GM12864 (cell line): ENCODE measurements at regions not wholly inside any gene's neighbourhood (a gene's known extent, or its start where the extent isn't known, plus 50 kb on each side); places are given as distances from the start of the nearest gene placed in this dataset.

Experiments
- DNase-seq: peaks from one replicate; pipeline ENCODE4 v3.0.0-alpha.2; 2011; ENCODE audit warnings: low read depth
- H3K4me3 ChIP-seq: 2 replicates; pipeline ENCODE4 v1.5.1; 2011; ENCODE audit warnings: mild to moderate bottlenecking, low read depth, low read length, control low read depth
- CTCF ChIP-seq: IDR thresholded peaks from 2 replicates; pipeline ENCODE4 v1.5.1; 2011; ENCODE audit warnings: low read depth, mild to moderate bottlenecking, moderate library complexity, low read length, control low read depth, inconsistent platforms; ENCODE audit errors: missing control alignments

DNA sequence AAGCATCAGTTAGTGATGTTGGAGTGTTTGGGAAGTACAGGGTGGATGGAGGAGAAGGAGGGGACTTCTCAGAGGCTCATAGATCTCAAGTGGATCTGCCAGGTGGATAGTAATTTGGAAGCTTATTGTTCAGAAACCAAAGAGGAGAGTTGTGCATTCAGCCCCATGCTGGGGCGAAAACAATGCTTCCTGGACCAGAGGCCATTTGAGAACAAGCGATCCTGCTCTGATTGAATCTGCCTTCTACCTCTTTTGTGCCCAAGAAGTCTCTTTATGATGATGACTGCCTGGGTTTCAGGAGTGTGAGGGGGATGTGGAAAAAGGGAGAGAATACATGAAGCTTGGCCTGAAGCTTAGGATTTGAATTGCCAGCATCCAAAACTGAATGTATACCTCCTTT, 110.8 kb upstream of the SRRM4 start:
- no peak for TF ChIP-seq CTCF
- H3K4me3 ChIP-seq, result no peak overlapping the region
- DNase-seq, result no peak

- DNase-seq, result no peak
- TF ChIP-seq CTCF, result no peak
Measured at GRCh38 chr12:118874698-118875548, 106.4 kb upstream of the SRRM4 start.

GRCh38 chr12:118880720-118881493, 100.4 kb upstream of the SRRM4 start:
- no peak overlapping the region for H3K4me3 ChIP-seq
- TF ChIP-seq CTCF, result no peak
- no peak for DNase-seq

More at GRCh38 chr12:118874698-118875548, 106.4 kb upstream of the SRRM4 start:
- no peak overlapping the region for H3K4me3 ChIP-seq

DNA sequence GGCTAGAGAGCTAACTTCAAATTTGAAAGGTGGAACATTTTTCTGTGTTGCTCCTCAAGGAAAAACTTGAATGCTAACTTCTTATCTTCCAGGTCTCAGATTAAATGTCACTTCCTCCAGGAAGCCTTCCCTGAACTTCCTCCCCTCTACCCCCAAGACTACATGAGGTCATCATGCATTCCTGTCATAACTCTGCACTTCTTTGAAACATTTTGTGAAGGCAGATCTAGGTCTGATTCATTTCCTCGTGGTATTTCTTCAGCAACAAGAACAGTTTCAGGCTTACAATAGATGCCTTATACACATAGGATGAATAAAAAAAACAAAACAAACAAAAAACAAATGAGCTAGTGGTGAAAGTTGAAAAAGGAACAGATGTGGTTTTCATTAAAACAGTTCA, 97.1 kb upstream of the SRRM4 start:
- no peak for TF ChIP-seq CTCF
- no peak overlapping the region for H3K4me3 ChIP-seq
- no peak for DNase-seq

DNA sequence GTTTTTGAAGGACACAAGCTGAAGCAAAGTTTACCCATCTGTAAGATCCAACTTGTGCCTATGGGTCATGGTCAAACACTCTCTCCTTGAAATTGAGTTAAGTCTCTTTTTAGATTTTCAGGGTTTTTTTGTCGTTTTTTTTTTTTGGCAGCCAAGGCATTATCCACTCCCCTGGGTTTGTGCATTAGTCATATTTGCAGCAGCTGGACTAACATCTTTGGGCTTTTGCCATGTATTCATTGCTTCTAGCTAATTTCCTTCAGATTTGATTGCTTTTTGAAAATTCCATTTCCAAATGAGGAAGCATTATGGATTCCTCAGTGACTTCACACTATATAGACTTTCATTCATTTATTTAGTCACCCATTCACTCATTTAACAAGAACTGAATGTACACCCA, 80.3 kb upstream of the SRRM4 start:
- no peak for TF ChIP-seq CTCF
- no peak for DNase-seq
- H3K4me3 ChIP-seq, result no peak overlapping the region

GRCh38 chr12:118908811-118909210, 72.5 kb upstream of the SRRM4 start:
- TF ChIP-seq CTCF, result no peak
- H3K4me3 ChIP-seq, result no peak overlapping the region
- no peak for DNase-seq
